ENCODE measurements at regions not wholly inside any gene's neighbourhood (a gene's known extent, or its start where the extent isn't known, plus 50 kb on each side); places are given as distances from the start of the nearest gene placed in this dataset.

DNA sequence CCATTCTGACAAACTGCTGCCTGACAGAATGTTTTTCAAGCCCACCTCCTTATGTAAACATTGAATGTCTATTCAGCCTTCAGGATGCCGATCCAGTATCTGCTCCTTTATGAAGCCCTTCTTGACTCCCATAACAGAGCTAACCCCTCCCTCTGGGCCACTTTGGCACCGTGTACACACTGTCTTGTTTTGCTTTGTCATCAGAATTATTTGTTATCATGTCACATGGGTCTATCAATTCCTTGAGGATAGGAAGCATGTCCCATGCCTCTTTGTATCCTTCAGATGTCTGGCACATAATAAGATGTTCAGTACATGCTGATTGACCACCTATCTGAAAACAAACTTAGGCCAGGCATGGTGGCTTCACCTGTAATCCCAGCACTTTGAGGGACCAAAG is 92.3 kb downstream of the PRLHR start:
- H3K4me3 ChIP-seq (ENCODE audit: low read depth in 1 of 3, low read length in 3 of 3) = no peak overlapping the region
- H3K4me1 ChIP-seq (ENCODE audit: control insufficient read depth in 4 of 4, insufficient read depth in 4 of 4, low read length in 3 of 4) = no peaks in the 10 kb centered on the region
- no peaks in the 10 kb centered on the region for H3K27me3 ChIP-seq (ENCODE audit: control insufficient read depth in 4 of 4, insufficient read depth in 4 of 4, low read length in 3 of 4)
- H3K36me3 ChIP-seq (ENCODE audit: control insufficient read depth in 4 of 4, insufficient read depth in 3 of 4, low read depth in 1 of 4, low read length in 3 of 4) = no peaks in the 10 kb centered on the region
- H3K27ac ChIP-seq (ENCODE audit: low read depth in 1 of 2, low read length in 2 of 2) = no peak overlapping the region
- 28% methylated on average over 2 of the region's 2 CpGs for WGBS
- TF ChIP-seq HNF4G (IDR thresholded peaks at IDR 0.05) = no peak
- TF ChIP-seq NR2F2 (IDR thresholded peaks at IDR 0.05) = no peak
- TF ChIP-seq FOXA1 (IDR thresholded peaks at IDR 0.05) = no peak
- TF ChIP-seq, protein P1, sequence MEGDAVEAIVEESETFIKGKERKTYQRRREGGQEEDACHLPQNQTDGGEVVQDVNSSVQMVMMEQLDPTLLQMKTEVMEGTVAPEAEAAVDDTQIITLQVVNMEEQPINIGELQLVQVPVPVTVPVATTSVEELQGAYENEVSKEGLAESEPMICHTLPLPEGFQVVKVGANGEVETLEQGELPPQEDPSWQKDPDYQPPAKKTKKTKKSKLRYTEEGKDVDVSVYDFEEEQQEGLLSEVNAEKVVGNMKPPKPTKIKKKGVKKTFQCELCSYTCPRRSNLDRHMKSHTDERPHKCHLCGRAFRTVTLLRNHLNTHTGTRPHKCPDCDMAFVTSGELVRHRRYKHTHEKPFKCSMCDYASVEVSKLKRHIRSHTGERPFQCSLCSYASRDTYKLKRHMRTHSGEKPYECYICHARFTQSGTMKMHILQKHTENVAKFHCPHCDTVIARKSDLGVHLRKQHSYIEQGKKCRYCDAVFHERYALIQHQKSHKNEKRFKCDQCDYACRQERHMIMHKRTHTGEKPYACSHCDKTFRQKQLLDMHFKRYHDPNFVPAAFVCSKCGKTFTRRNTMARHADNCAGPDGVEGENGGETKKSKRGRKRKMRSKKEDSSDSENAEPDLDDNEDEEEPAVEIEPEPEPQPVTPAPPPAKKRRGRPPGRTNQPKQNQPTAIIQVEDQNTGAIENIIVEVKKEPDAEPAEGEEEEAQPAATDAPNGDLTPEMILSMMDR (IDR thresholded peaks at IDR 0.05; ENCODE audit: low read depth, low read length, missing input control) = no peak
- no peak for TF ChIP-seq JUND (IDR thresholded peaks at IDR 0.05)
- TF ChIP-seq YY1 (IDR thresholded peaks at IDR 0.05) = no peak
- TF ChIP-seq, protein P2, sequence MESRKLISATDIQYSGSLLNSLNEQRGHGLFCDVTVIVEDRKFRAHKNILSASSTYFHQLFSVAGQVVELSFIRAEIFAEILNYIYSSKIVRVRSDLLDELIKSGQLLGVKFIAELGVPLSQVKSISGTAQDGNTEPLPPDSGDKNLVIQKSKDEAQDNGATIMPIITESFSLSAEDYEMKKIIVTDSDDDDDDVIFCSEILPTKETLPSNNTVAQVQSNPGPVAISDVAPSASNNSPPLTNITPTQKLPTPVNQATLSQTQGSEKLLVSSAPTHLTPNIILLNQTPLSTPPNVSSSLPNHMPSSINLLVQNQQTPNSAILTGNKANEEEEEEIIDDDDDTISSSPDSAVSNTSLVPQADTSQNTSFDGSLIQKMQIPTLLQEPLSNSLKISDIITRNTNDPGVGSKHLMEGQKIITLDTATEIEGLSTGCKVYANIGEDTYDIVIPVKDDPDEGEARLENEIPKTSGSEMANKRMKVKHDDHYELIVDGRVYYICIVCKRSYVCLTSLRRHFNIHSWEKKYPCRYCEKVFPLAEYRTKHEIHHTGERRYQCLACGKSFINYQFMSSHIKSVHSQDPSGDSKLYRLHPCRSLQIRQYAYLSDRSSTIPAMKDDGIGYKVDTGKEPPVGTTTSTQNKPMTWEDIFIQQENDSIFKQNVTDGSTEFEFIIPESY (IDR thresholded peaks at IDR 0.05) = no peak
- no peak for TF ChIP-seq RXRA (IDR thresholded peaks at IDR 0.05)
- TF ChIP-seq, protein P3, sequence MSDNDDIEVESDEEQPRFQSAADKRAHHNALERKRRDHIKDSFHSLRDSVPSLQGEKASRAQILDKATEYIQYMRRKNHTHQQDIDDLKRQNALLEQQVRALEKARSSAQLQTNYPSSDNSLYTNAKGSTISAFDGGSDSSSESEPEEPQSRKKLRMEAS (IDR thresholded peaks at IDR 0.05) = no peak
- no peak for TF ChIP-seq EGR1 (IDR thresholded peaks at IDR 0.05; ENCODE audit: low read depth in 2 of 2)
- TF ChIP-seq TAF1 (conservative IDR thresholded peaks at IDR 0.05) = no peak
- TF ChIP-seq HNF4A (conservative IDR thresholded peaks at IDR 0.05) = no peak
- no peak for TF ChIP-seq SP1 (IDR thresholded peaks at IDR 0.05)
- TF ChIP-seq, protein P4, sequence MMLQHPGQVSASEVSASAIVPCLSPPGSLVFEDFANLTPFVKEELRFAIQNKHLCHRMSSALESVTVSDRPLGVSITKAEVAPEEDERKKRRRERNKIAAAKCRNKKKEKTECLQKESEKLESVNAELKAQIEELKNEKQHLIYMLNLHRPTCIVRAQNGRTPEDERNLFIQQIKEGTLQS (IDR thresholded peaks at IDR 0.05) = no peak
- TF ChIP-seq GABPA (IDR thresholded peaks at IDR 0.05 in 1 of 2, conservative IDR thresholded peaks at IDR 0.05 in 1 of 2) = no peak
- TF ChIP-seq, protein P5, sequence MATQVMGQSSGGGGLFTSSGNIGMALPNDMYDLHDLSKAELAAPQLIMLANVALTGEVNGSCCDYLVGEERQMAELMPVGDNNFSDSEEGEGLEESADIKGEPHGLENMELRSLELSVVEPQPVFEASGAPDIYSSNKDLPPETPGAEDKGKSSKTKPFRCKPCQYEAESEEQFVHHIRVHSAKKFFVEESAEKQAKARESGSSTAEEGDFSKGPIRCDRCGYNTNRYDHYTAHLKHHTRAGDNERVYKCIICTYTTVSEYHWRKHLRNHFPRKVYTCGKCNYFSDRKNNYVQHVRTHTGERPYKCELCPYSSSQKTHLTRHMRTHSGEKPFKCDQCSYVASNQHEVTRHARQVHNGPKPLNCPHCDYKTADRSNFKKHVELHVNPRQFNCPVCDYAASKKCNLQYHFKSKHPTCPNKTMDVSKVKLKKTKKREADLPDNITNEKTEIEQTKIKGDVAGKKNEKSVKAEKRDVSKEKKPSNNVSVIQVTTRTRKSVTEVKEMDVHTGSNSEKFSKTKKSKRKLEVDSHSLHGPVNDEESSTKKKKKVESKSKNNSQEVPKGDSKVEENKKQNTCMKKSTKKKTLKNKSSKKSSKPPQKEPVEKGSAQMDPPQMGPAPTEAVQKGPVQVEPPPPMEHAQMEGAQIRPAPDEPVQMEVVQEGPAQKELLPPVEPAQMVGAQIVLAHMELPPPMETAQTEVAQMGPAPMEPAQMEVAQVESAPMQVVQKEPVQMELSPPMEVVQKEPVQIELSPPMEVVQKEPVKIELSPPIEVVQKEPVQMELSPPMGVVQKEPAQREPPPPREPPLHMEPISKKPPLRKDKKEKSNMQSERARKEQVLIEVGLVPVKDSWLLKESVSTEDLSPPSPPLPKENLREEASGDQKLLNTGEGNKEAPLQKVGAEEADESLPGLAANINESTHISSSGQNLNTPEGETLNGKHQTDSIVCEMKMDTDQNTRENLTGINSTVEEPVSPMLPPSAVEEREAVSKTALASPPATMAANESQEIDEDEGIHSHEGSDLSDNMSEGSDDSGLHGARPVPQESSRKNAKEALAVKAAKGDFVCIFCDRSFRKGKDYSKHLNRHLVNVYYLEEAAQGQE (IDR thresholded peaks at IDR 0.05) = no peak
- no peak for TF ChIP-seq RAD21 (IDR thresholded peaks at IDR 0.05)
- H3K9me3 ChIP-seq (ENCODE audit: control insufficient read depth in 4 of 4, low read length in 3 of 4) = no peaks in the 10 kb centered on the region
- H3K9ac ChIP-seq (ENCODE audit: low read depth in 1 of 2, low read length in 2 of 2) = no peak overlapping the region
- DNase-seq (ENCODE audit: low spot score) = no peak
